ENCODE measurements at regions not wholly inside any gene's neighbourhood (a gene's known extent, or its start where the extent isn't known, plus 50 kb on each side); places are given as distances from the start of the nearest gene placed in this dataset.

DNA sequence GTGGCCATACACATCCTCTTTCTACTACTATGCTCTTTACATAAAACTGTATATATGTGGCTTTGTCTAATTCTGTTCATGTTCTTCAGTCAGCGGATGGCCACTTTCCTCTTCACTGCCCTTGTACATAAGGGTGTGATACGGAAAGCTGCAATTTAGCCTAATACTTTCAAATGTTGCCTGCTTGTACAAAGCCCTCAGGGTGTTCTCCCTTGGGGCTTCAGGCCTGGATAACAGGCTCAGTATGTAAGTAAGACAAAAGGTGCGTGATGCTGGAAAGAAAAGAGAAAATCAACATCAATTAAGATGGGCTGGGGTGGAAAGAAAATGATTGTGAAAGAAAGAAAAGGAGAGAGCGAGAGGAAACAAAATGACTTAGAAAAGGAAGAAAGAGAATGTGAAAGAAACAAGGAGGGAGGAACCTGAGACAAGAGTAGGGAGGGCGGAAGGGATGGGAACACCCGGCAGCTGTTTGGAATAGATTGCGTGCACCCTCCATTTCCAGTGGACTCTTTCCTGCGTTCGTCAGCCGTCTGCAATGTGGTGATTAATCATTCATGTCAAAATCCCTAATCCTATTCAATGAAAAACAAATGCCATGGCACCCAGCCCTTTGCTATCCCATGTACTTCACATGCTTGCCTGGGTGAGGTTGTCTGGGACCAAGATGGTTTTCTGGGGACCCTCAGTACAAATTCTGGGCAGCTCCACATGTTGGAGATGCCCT, 553.6 kb downstream of the NUF2 start:
- TF ChIP-seq, protein P1, sequence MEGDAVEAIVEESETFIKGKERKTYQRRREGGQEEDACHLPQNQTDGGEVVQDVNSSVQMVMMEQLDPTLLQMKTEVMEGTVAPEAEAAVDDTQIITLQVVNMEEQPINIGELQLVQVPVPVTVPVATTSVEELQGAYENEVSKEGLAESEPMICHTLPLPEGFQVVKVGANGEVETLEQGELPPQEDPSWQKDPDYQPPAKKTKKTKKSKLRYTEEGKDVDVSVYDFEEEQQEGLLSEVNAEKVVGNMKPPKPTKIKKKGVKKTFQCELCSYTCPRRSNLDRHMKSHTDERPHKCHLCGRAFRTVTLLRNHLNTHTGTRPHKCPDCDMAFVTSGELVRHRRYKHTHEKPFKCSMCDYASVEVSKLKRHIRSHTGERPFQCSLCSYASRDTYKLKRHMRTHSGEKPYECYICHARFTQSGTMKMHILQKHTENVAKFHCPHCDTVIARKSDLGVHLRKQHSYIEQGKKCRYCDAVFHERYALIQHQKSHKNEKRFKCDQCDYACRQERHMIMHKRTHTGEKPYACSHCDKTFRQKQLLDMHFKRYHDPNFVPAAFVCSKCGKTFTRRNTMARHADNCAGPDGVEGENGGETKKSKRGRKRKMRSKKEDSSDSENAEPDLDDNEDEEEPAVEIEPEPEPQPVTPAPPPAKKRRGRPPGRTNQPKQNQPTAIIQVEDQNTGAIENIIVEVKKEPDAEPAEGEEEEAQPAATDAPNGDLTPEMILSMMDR (IDR thresholded peaks at IDR 0.05; ENCODE audit: low read depth, low read length): no peak
- no peak for TF ChIP-seq EZH2phosphoT487 (IDR thresholded peaks at IDR 0.05; ENCODE audit: low read depth)
